ENCODE measurements at regions not wholly inside any gene's neighbourhood (a gene's known extent, or its start where the extent isn't known, plus 50 kb on each side); places are given as distances from the start of the nearest gene placed in this dataset.

DNA sequence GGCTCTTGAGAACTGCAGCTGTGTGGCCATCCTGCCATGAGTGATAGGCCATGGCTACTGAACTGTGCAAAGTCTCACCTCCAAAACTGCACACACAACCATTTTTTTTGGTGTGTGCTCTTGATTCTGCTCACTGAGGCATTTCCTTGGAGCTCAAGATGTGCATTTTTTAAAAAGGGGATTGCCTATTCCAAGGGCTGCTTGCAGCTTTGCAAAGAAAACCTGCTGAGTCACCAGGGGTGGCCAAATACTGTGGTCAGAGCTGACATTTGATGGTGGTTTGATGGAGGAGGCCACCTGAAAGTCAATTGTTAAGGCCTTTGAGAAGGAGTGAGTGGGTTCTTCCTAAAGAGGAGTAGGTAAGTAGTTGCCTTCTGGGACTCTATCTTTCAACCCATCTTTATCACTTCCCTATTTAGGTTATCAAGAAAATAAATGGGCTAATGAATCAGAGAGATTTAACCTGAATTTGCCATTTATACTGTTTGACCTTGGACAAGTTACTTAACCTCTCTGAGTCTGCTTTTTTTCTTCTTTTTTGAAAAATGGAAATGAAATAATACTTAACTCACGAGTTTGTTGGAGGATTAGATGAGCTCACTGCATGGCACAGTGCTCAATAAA lies 87.9 kb downstream of the CHST2 start:
- peak; percentile 43 for DNase-seq
- no peaks in the 10 kb centered on the region for H3K27me3 ChIP-seq (ENCODE audit: control insufficient read depth in 1 of 2, insufficient read depth in 1 of 2, low read length in 2 of 2)
- no peak overlapping the region for H4K91ac ChIP-seq (ENCODE audit: low read length)
- H2BK120ac ChIP-seq (ENCODE audit: low read depth, low read length), result peak overlapping the region; percentile 23
- no peak overlapping the region for H3K23ac ChIP-seq (ENCODE audit: low read length in 2 of 2)
- H3K27ac ChIP-seq (ENCODE audit: low read length, poor library complexity, severe bottlenecking), result peak overlapping the region; percentile 95
- H2BK5ac ChIP-seq (ENCODE audit: low read depth, low read length, poor library complexity, severe bottlenecking), result no peak overlapping the region
- H2AK5ac ChIP-seq (ENCODE audit: low read length, severe bottlenecking), result no peak overlapping the region
- no peak overlapping the region for H3K9ac ChIP-seq (ENCODE audit: low read length)
- no peak overlapping the region for H2AFZ ChIP-seq (ENCODE audit: low read depth, low read length)
- H3K18ac ChIP-seq (ENCODE audit: low read depth in 1 of 2, low read length in 2 of 2), result peak overlapping the region; percentile 26 to 27
- H3K4me1 ChIP-seq (ENCODE audit: control insufficient read depth, insufficient read depth, low read depth, low read length), result peaks cover 4% of the 10 kb centered on the region
- H2BK12ac ChIP-seq (ENCODE audit: low read length in 2 of 2), result peak overlapping the region in 1 of 2 experiments; percentile 67
- no peak overlapping the region for H4K8ac ChIP-seq (ENCODE audit: low read length)
- no peak overlapping the region for H3K4me3 ChIP-seq (ENCODE audit: insufficient read depth in 1 of 2, low read depth in 1 of 2, low read length in 2 of 2)
- peaks cover 3% of the 10 kb centered on the region for H3K9me3 ChIP-seq (ENCODE audit: control insufficient read depth, low read length)
- H3K4ac ChIP-seq (ENCODE audit: low read depth in 1 of 2, low read length in 2 of 2), result no peak overlapping the region
- H3K4me2 ChIP-seq (ENCODE audit: low read length, poor library complexity, severe bottlenecking), result no peak overlapping the region
- WGBS, result 86% methylated on average over 1 of the region's 1 CpG
- H2BK15ac ChIP-seq (ENCODE audit: low read depth, poor library complexity, severe bottlenecking), result no peak overlapping the region
- H3K36me3 ChIP-seq (ENCODE audit: control insufficient read depth in 1 of 2, insufficient read depth in 2 of 2, low read depth in 1 of 2, low read length in 2 of 2), result no peaks in the 10 kb centered on the region
- H3K79me1 ChIP-seq (replicated peaks; ENCODE audit: low read length, poor library complexity, severe bottlenecking), result no peaks in the 10 kb centered on the region
- H3K14ac ChIP-seq (ENCODE audit: low read length in 2 of 2), result no peak overlapping the region

DNA sequence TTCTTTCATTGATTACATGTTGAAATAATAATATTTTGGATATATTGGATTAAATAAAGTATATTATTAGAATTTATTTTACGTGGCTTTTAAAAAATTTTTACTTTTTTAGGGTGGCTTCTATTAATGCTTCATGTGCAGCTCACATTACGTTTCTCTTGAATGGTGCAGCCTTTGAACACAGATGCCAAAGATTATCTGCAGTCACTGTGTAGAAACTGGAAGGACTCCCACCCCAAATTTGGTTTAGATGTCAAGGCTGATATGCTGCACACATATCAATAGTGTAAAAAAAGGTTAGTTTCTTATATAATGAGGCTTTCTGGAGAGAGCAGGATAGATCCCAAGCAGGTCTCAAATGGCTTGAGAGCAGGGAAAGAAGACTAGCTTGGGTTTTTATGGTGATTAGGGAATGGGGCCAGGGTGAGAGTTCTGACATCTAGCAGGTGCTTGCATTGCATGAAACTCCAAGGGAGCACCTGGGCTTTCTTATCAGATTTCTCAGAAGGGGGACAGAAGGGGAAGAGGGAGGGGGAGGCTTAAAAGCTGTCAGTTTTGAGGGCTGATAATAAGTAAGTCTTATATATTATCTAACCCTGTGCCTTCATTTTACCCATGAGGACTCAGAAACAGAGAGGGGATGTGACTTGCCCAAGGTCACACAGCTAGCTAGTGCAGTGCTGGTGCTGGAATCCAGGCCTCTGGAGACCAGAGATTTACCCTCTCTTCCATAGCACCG lies 89.6 kb downstream of the CHST2 start:
- Histone ChIP-seq H4K91ac (ENCODE audit: low read length) (no peak overlapping the region), H3K36me3 (ENCODE audit: control insufficient read depth in 1 of 2, insufficient read depth in 2 of 2, low read depth in 1 of 2, low read length in 2 of 2) (no peaks in the 10 kb centered on the region), H3K9ac (ENCODE audit: low read length) (no peak overlapping the region), H3K4me3 (ENCODE audit: insufficient read depth in 1 of 2, low read depth in 1 of 2, low read length in 2 of 2) (no peak overlapping the region), H3K27ac (ENCODE audit: low read length, poor library complexity, severe bottlenecking) (no peak overlapping the region), H3K27me3 (ENCODE audit: control insufficient read depth in 1 of 2, insufficient read depth in 1 of 2, low read length in 2 of 2) (no peaks in the 10 kb centered on the region), H4K8ac (ENCODE audit: low read length) (no peak overlapping the region), H2BK5ac (ENCODE audit: low read depth, low read length, poor library complexity, severe bottlenecking) (no peak overlapping the region), H3K14ac (ENCODE audit: low read length in 2 of 2) (no peak overlapping the region), H2BK12ac (ENCODE audit: low read length in 2 of 2) (no peak overlapping the region), H3K4me2 (ENCODE audit: low read length, poor library complexity, severe bottlenecking) (no peak overlapping the region), H2AK5ac (ENCODE audit: low read length, severe bottlenecking) (peak overlapping the region; percentile 38), H2AFZ (ENCODE audit: low read depth, low read length) (no peak overlapping the region), H2BK15ac (ENCODE audit: low read depth, poor library complexity, severe bottlenecking) (no peak overlapping the region), H3K4me1 (ENCODE audit: control insufficient read depth, insufficient read depth, low read depth, low read length) (peaks cover 4% of the 10 kb centered on the region), H3K18ac (ENCODE audit: low read depth in 1 of 2, low read length in 2 of 2) (no peak overlapping the region), H3K79me1 (replicated peaks; ENCODE audit: low read length, poor library complexity, severe bottlenecking) (no peaks in the 10 kb centered on the region), H3K23ac (ENCODE audit: low read length in 2 of 2) (no peak overlapping the region), H3K9me3 (ENCODE audit: control insufficient read depth, low read length) (peaks cover 3% of the 10 kb centered on the region), H3K4ac (ENCODE audit: low read depth in 1 of 2, low read length in 2 of 2) (no peak overlapping the region), H2BK120ac (ENCODE audit: low read depth, low read length) (no peak overlapping the region)
- 95% methylated on average over 3 of the region's 3 CpGs for WGBS
- no peak for DNase-seq

DNA sequence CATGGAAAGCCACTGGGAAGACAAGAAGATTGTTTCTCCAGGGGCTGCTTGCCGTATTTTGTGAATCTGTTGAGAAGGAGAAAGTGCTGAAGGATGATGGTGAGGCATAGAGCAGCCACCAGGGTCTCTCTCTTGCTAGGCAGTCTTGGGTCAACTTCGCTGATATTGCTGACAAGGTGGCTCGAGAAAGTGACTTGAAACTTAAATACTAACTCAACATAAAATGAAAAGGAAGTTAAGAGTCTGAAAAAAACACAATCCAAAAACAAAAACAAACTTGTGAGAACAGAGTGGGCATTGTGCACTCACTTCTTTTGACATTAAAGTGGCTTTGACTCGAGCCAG lies 90.1 kb downstream of the CHST2 start:
- H2BK15ac ChIP-seq (ENCODE audit: low read depth, poor library complexity, severe bottlenecking), result no peak overlapping the region
- H3K23ac ChIP-seq (ENCODE audit: low read length in 2 of 2), result no peak overlapping the region
- no peak overlapping the region for H2BK12ac ChIP-seq (ENCODE audit: low read length in 2 of 2)
- no peak overlapping the region for H4K8ac ChIP-seq (ENCODE audit: low read length)
- no peaks in the 10 kb centered on the region for H3K79me1 ChIP-seq (replicated peaks; ENCODE audit: low read length, poor library complexity, severe bottlenecking)
- no peak overlapping the region for H3K27ac ChIP-seq (ENCODE audit: low read length, poor library complexity, severe bottlenecking)
- no peak overlapping the region for H3K14ac ChIP-seq (ENCODE audit: low read length in 2 of 2)
- no peak overlapping the region for H3K18ac ChIP-seq (ENCODE audit: low read depth in 1 of 2, low read length in 2 of 2)
- no peak overlapping the region for H3K9ac ChIP-seq (ENCODE audit: low read length)
- H3K9me3 ChIP-seq (ENCODE audit: control insufficient read depth, low read length), result peaks cover 3% of the 10 kb centered on the region
- DNase-seq, result no peak
- H3K27me3 ChIP-seq (ENCODE audit: control insufficient read depth in 1 of 2, insufficient read depth in 1 of 2, low read length in 2 of 2), result no peaks in the 10 kb centered on the region
- H3K4me2 ChIP-seq (ENCODE audit: low read length, poor library complexity, severe bottlenecking), result no peak overlapping the region
- no peak overlapping the region for H3K4me3 ChIP-seq (ENCODE audit: insufficient read depth in 1 of 2, low read depth in 1 of 2, low read length in 2 of 2)
- H3K4me1 ChIP-seq (ENCODE audit: control insufficient read depth, insufficient read depth, low read depth, low read length), result peaks cover 4% of the 10 kb centered on the region
- no peak overlapping the region for H2BK5ac ChIP-seq (ENCODE audit: low read depth, low read length, poor library complexity, severe bottlenecking)
- no peak overlapping the region for H2AFZ ChIP-seq (ENCODE audit: low read depth, low read length)
- no peak overlapping the region for H3K4ac ChIP-seq (ENCODE audit: low read depth in 1 of 2, low read length in 2 of 2)
- H3K36me3 ChIP-seq (ENCODE audit: control insufficient read depth in 1 of 2, insufficient read depth in 2 of 2, low read depth in 1 of 2, low read length in 2 of 2), result no peaks in the 10 kb centered on the region
- no peak overlapping the region for H4K91ac ChIP-seq (ENCODE audit: low read length)
- 86% methylated on average over 2 of the region's 4 CpGs for WGBS
- H2BK120ac ChIP-seq (ENCODE audit: low read depth, low read length), result no peak overlapping the region
- peak overlapping the region; percentile 38 for H2AK5ac ChIP-seq (ENCODE audit: low read length, severe bottlenecking)

DNA sequence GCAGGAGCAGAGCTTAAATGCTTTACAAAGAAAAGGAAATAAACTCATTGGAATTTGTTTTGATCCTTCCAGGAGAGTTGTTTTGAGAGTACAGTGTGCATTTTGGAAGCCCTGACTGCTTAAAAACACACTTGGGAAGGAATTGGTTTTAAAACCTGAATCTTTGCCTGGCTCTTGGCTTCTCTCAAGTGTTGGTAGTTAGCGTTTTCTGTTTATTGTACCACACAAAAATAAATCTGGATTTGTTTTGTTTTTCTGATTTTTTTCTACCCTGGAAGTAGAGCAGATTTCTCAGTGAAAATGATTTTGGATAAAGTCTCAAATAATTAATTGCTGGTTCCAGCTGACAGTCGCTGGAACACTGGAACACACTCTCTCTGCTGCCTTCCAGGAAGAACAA lies 90.6 kb downstream of the CHST2 start:
- no peak overlapping the region for H4K8ac ChIP-seq (ENCODE audit: low read length)
- H3K27ac ChIP-seq (ENCODE audit: low read length, poor library complexity, severe bottlenecking), result no peak overlapping the region
- no peak overlapping the region for H2BK15ac ChIP-seq (ENCODE audit: low read depth, poor library complexity, severe bottlenecking)
- no peak overlapping the region for H3K4me3 ChIP-seq (ENCODE audit: insufficient read depth in 1 of 2, low read depth in 1 of 2, low read length in 2 of 2)
- no peak overlapping the region for H3K18ac ChIP-seq (ENCODE audit: low read depth in 1 of 2, low read length in 2 of 2)
- H2AFZ ChIP-seq (ENCODE audit: low read depth, low read length), result no peak overlapping the region
- no peak overlapping the region for H3K14ac ChIP-seq (ENCODE audit: low read length in 2 of 2)
- peaks cover 4% of the 10 kb centered on the region for H3K4me1 ChIP-seq (ENCODE audit: control insufficient read depth, insufficient read depth, low read depth, low read length)
- WGBS, result 87% methylated on average over 2 of the region's 2 CpGs
- H3K4me2 ChIP-seq (ENCODE audit: low read length, poor library complexity, severe bottlenecking), result no peak overlapping the region
- H2BK5ac ChIP-seq (ENCODE audit: low read depth, low read length, poor library complexity, severe bottlenecking), result no peak overlapping the region
- H3K4ac ChIP-seq (ENCODE audit: low read depth in 1 of 2, low read length in 2 of 2), result no peak overlapping the region
- no peak overlapping the region for H2BK12ac ChIP-seq (ENCODE audit: low read length in 2 of 2)
- H3K23ac ChIP-seq (ENCODE audit: low read length in 2 of 2), result no peak overlapping the region
- no peak overlapping the region for H3K9ac ChIP-seq (ENCODE audit: low read length)
- H3K9me3 ChIP-seq (ENCODE audit: control insufficient read depth, low read length), result peaks cover under 1% of the 10 kb centered on the region
- no peaks in the 10 kb centered on the region for H3K36me3 ChIP-seq (ENCODE audit: control insufficient read depth in 1 of 2, insufficient read depth in 2 of 2, low read depth in 1 of 2, low read length in 2 of 2)
- no peak overlapping the region for H2BK120ac ChIP-seq (ENCODE audit: low read depth, low read length)
- H2AK5ac ChIP-seq (ENCODE audit: low read length, severe bottlenecking), result no peak overlapping the region
- H3K79me1 ChIP-seq (replicated peaks; ENCODE audit: low read length, poor library complexity, severe bottlenecking), result no peaks in the 10 kb centered on the region
- H3K27me3 ChIP-seq (ENCODE audit: control insufficient read depth in 1 of 2, insufficient read depth in 1 of 2, low read length in 2 of 2), result no peaks in the 10 kb centered on the region
- H4K91ac ChIP-seq (ENCODE audit: low read length), result no peak overlapping the region
- no peak for DNase-seq
